ENCODE measurements at regions not wholly inside any gene's neighbourhood (a gene's known extent, or its start where the extent isn't known, plus 50 kb on each side); places are given as distances from the start of the nearest gene placed in this dataset.

- H3K27ac ChIP-seq (ENCODE audit: low read depth, low read length) = no peak overlapping the region
- WGBS = 78% methylated on average over 1 of the region's 1 CpG
- H3K4me3 ChIP-seq (ENCODE audit: low read length) = no peak overlapping the region
- H3K9ac ChIP-seq (ENCODE audit: low read depth, low read length) = no peak overlapping the region
- H3K36me3 ChIP-seq (ENCODE audit: insufficient read depth, low read length) = no peaks in the 10 kb centered on the region
- no peaks in the 10 kb centered on the region; the same call in 1 of the 2 replicates for H3K27me3 ChIP-seq (ENCODE audit: insufficient read depth, low read length)
- no peaks in the 10 kb centered on the region for H3K9me3 ChIP-seq (ENCODE audit: insufficient read depth, low read depth, low read length)
- peaks cover 6% of the 10 kb centered on the region; the same call in 1 of the 2 replicates for H3K4me1 ChIP-seq (ENCODE audit: insufficient read depth, low read length)
Measured at GRCh38 chr19:30919737-30920136, 429.5 kb downstream of the TSHZ3 start.

GRCh38 chr19:30916238-30916637, 433.0 kb downstream of the TSHZ3 start:
- no peak overlapping the region for H3K4me3 ChIP-seq (ENCODE audit: low read length)
- H3K9ac ChIP-seq (ENCODE audit: low read depth, low read length) = no peak overlapping the region
- H3K27me3 ChIP-seq (ENCODE audit: insufficient read depth, low read length) = no peaks in the 10 kb centered on the region
- no peak overlapping the region for H3K27ac ChIP-seq (ENCODE audit: low read depth, low read length)
- H3K9me3 ChIP-seq (ENCODE audit: insufficient read depth, low read depth, low read length) = no peaks in the 10 kb centered on the region
- WGBS = 90% methylated on average over 9 of the region's 9 CpGs
- H3K4me1 ChIP-seq (ENCODE audit: insufficient read depth, low read length) = peaks cover 7% of the 10 kb centered on the region; the same call in 1 of the 2 replicates
- no peaks in the 10 kb centered on the region for H3K36me3 ChIP-seq (ENCODE audit: insufficient read depth, low read length)

GRCh38 chr19:30911491-30911890, 437.7 kb downstream of the TSHZ3 start:
- Histone ChIP-seq H3K9ac (ENCODE audit: low read depth, low read length) (no peak overlapping the region), H3K4me3 (ENCODE audit: low read length) (no peak overlapping the region)
- WGBS = 71% methylated on average over 3 of the region's 3 CpGs

GRCh38 chr19:30910485-30911240, 438.6 kb downstream of the TSHZ3 start:
- Histone ChIP-seq H3K9ac (ENCODE audit: low read depth, low read length) (no peak overlapping the region), H3K27me3 (ENCODE audit: insufficient read depth, low read length) (no peaks in the 10 kb centered on the region), H3K9me3 (ENCODE audit: insufficient read depth, low read depth, low read length) (no peaks in the 10 kb centered on the region), H3K27ac (ENCODE audit: low read depth, low read length) (no peak overlapping the region), H3K36me3 (ENCODE audit: insufficient read depth, low read length) (no peaks in the 10 kb centered on the region), H3K4me3 (ENCODE audit: low read length) (no peak overlapping the region), H3K4me1 (ENCODE audit: insufficient read depth, low read length) (peaks cover 7% of the 10 kb centered on the region; the same call in 1 of the 2 replicates)
- 89% methylated on average over 16 of the region's 16 CpGs for WGBS

More at GRCh38 chr19:30911491-30911890, 437.7 kb downstream of the TSHZ3 start:
- Histone ChIP-seq H3K9me3 (ENCODE audit: insufficient read depth, low read depth, low read length) (no peaks in the 10 kb centered on the region), H3K27me3 (ENCODE audit: insufficient read depth, low read length) (no peaks in the 10 kb centered on the region), H3K27ac (ENCODE audit: low read depth, low read length) (no peak overlapping the region), H3K36me3 (ENCODE audit: insufficient read depth, low read length) (no peaks in the 10 kb centered on the region), H3K4me1 (ENCODE audit: insufficient read depth, low read length) (peaks cover 7% of the 10 kb centered on the region; the same call in 1 of the 2 replicates)

- H3K27me3 ChIP-seq (ENCODE audit: insufficient read depth, low read length) = no peaks in the 10 kb centered on the region
- no peak overlapping the region for H3K9ac ChIP-seq (ENCODE audit: low read depth, low read length)
- H3K9me3 ChIP-seq (ENCODE audit: insufficient read depth, low read depth, low read length) = no peaks in the 10 kb centered on the region
- H3K36me3 ChIP-seq (ENCODE audit: insufficient read depth, low read length) = no peaks in the 10 kb centered on the region
- H3K4me3 ChIP-seq (ENCODE audit: low read length) = no peak overlapping the region
- 94% methylated on average over 3 of the region's 4 CpGs for WGBS
- no peaks in the 10 kb centered on the region for H3K4me1 ChIP-seq (ENCODE audit: insufficient read depth, low read length)
- H3K27ac ChIP-seq (ENCODE audit: low read depth, low read length) = no peak overlapping the region
Measured at GRCh38 chr19:30909216-30909615, 440.0 kb downstream of the TSHZ3 start.

GRCh38 chr19:30908262-30908771, 440.9 kb downstream of the TSHZ3 start:
- Histone ChIP-seq H3K9me3 (ENCODE audit: insufficient read depth, low read depth, low read length) (no peaks in the 10 kb centered on the region), H3K27me3 (ENCODE audit: insufficient read depth, low read length) (no peaks in the 10 kb centered on the region), H3K36me3 (ENCODE audit: insufficient read depth, low read length) (no peaks in the 10 kb centered on the region), H3K4me3 (ENCODE audit: low read length) (no peak overlapping the region), H3K9ac (ENCODE audit: low read depth, low read length) (no peak overlapping the region), H3K27ac (ENCODE audit: low read depth, low read length) (no peak overlapping the region), H3K4me1 (ENCODE audit: insufficient read depth, low read length) (no peaks in the 10 kb centered on the region)
- 93% methylated on average over 4 of the region's 4 CpGs for WGBS

- Histone ChIP-seq H3K9ac (ENCODE audit: low read depth, low read length) (no peak overlapping the region), H3K27me3 (ENCODE audit: insufficient read depth, low read length) (no peaks in the 10 kb centered on the region), H3K4me3 (ENCODE audit: low read length) (no peak overlapping the region), H3K27ac (ENCODE audit: low read depth, low read length) (no peak overlapping the region), H3K36me3 (ENCODE audit: insufficient read depth, low read length) (no peaks in the 10 kb centered on the region), H3K4me1 (ENCODE audit: insufficient read depth, low read length) (no peaks in the 10 kb centered on the region), H3K9me3 (ENCODE audit: insufficient read depth, low read depth, low read length) (no peaks in the 10 kb centered on the region)
- 93% methylated on average over 8 of the region's 8 CpGs for WGBS
Measured at GRCh38 chr19:30906871-30907270, 442.4 kb downstream of the TSHZ3 start.

GRCh38 chr19:30900051-30900450, 449.2 kb downstream of the TSHZ3 start:
- Histone ChIP-seq H3K9me3 (ENCODE audit: insufficient read depth, low read depth, low read length) (no peaks in the 10 kb centered on the region), H3K27me3 (ENCODE audit: insufficient read depth, low read length) (no peaks in the 10 kb centered on the region), H3K27ac (ENCODE audit: low read depth, low read length) (no peak overlapping the region), H3K36me3 (ENCODE audit: insufficient read depth, low read length) (no peaks in the 10 kb centered on the region), H3K4me1 (ENCODE audit: insufficient read depth, low read length) (peaks cover 25% of the 10 kb centered on the region), H3K4me3 (ENCODE audit: low read length) (no peak overlapping the region), H3K9ac (ENCODE audit: low read depth, low read length) (no peak overlapping the region)
- WGBS = 98% methylated on average over 3 of the region's 3 CpGs

- peaks cover 26% of the 10 kb centered on the region for H3K4me1 ChIP-seq (ENCODE audit: insufficient read depth, low read length)
- H3K9me3 ChIP-seq (ENCODE audit: insufficient read depth, low read depth, low read length) = no peaks in the 10 kb centered on the region
- WGBS = 73% methylated on average over 5 of the region's 5 CpGs
- no peak overlapping the region for H3K9ac ChIP-seq (ENCODE audit: low read depth, low read length)
- no peak overlapping the region for H3K4me3 ChIP-seq (ENCODE audit: low read length)
- no peak overlapping the region for H3K27ac ChIP-seq (ENCODE audit: low read depth, low read length)
- no peaks in the 10 kb centered on the region for H3K36me3 ChIP-seq (ENCODE audit: insufficient read depth, low read length)
- no peaks in the 10 kb centered on the region for H3K27me3 ChIP-seq (ENCODE audit: insufficient read depth, low read length)
Measured at GRCh38 chr19:30898353-30899103, 450.7 kb downstream of the TSHZ3 start.

- H3K9me3 ChIP-seq (ENCODE audit: insufficient read depth, low read depth, low read length) = no peaks in the 10 kb centered on the region
Measured at GRCh38 chr19:30897553-30897952, 451.7 kb downstream of the TSHZ3 start.

GRCh38 chr19:30897034-30897433, 452.2 kb downstream of the TSHZ3 start:
- H3K27ac ChIP-seq (ENCODE audit: low read depth, low read length) = peak overlapping the region; percentile 54
- H3K9me3 ChIP-seq (ENCODE audit: insufficient read depth, low read depth, low read length) = no peaks in the 10 kb centered on the region
- no peaks in the 10 kb centered on the region for H3K27me3 ChIP-seq (ENCODE audit: insufficient read depth, low read length)
- H3K9ac ChIP-seq (ENCODE audit: low read depth, low read length) = no peak overlapping the region
- peaks cover 26% of the 10 kb centered on the region for H3K4me1 ChIP-seq (ENCODE audit: insufficient read depth, low read length)
- H3K4me3 ChIP-seq (ENCODE audit: low read length) = no peak overlapping the region
- no peaks in the 10 kb centered on the region for H3K36me3 ChIP-seq (ENCODE audit: insufficient read depth, low read length)
- WGBS = 93% methylated on average over 3 of the region's 3 CpGs

More at GRCh38 chr19:30897553-30897952, 451.7 kb downstream of the TSHZ3 start:
- Histone ChIP-seq H3K9ac (ENCODE audit: low read depth, low read length) (no peak overlapping the region), H3K4me1 (ENCODE audit: insufficient read depth, low read length) (peaks cover 26% of the 10 kb centered on the region), H3K4me3 (ENCODE audit: low read length) (no peak overlapping the region), H3K36me3 (ENCODE audit: insufficient read depth, low read length) (no peaks in the 10 kb centered on the region), H3K27me3 (ENCODE audit: insufficient read depth, low read length) (no peaks in the 10 kb centered on the region), H3K27ac (ENCODE audit: low read depth, low read length) (no peak overlapping the region)
- 93% methylated on average over 6 of the region's 7 CpGs for WGBS
